Nephron (organoid): ENCODE measurements at regions not wholly inside any gene's neighbourhood (a gene's known extent, or its start where the extent isn't known, plus 50 kb on each side); places are given as distances from the start of the nearest gene placed in this dataset.

Experiments used
- H3K27ac Mint-ChIP-seq, 3 experiments: 2 replicates each; pipeline ENCODE4 v1.8.0; 2020; ENCODE audit warnings: mixed read lengths in 3 of 3, mild to moderate bottlenecking in 2 of 3, moderate library complexity in 1 of 3
- H3K27me3 Mint-ChIP-seq: 2 replicates; pipeline ENCODE4 v1.8.0; 2021; ENCODE audit warnings: low read depth, mild to moderate bottlenecking, moderate library complexity, mixed read lengths
- H3K36me3 Mint-ChIP-seq: 2 replicates; pipeline ENCODE4 v1.8.0; 2020; ENCODE audit warnings: low read depth, mixed read lengths
- H3K4me1 Mint-ChIP-seq: 2 replicates; pipeline ENCODE4 v1.8.0; 2020; ENCODE audit warnings: mixed read lengths
- H3K4me3 Mint-ChIP-seq, 3 experiments: 2 replicates each; pipeline ENCODE4 v1.8.0; 2020; ENCODE audit warnings: mild to moderate bottlenecking in 3 of 3, mixed read lengths in 3 of 3, moderate library complexity in 2 of 3
- H3K9me3 Mint-ChIP-seq: 2 replicates; pipeline ENCODE4 v1.8.0; 2020; ENCODE audit warnings: mixed read lengths
- CTCF ChIP-seq, 3 experiments: fragments of 200-600 bp; sonication (generic); IDR thresholded peaks; one replicate each; pipeline ENCODE4 v1.5.0; 2021; ENCODE audit warnings: antibody characterized with exemption in 3 of 3; ENCODE audit not compliant: unreplicated experiment in 3 of 3

GRCh38 chr10:131841131-131841660, 59.6 kb upstream of the PPP2R2D start:
- H3K4me3 Mint-ChIP-seq = no peak overlapping the region
- no peaks in the 10 kb centered on the region for H3K36me3 Mint-ChIP-seq
- TF ChIP-seq CTCF (IDR thresholded peaks at IDR 0.05; ENCODE audit: unreplicated experiment in 3 of 3) = no peak
- H3K4me1 Mint-ChIP-seq = no peaks in the 10 kb centered on the region
- H3K27ac Mint-ChIP-seq = no peak overlapping the region
- peaks cover 9% of the 10 kb centered on the region for H3K27me3 Mint-ChIP-seq
- H3K9me3 Mint-ChIP-seq = no peaks in the 10 kb centered on the region

GRCh38 chr10:131841661-131842139, 59.1 kb upstream of the PPP2R2D start:
- Mint-ChIP-seq H3K27me3 (peaks cover 9% of the 10 kb centered on the region), H3K4me3 (no peak overlapping the region), H3K4me1 (no peaks in the 10 kb centered on the region), H3K36me3 (no peaks in the 10 kb centered on the region), H3K9me3 (no peaks in the 10 kb centered on the region), H3K27ac (no peak overlapping the region)
- TF ChIP-seq CTCF (IDR thresholded peaks at IDR 0.05; ENCODE audit: unreplicated experiment in 3 of 3) = no peak

- Mint-ChIP-seq H3K36me3 (no peaks in the 10 kb centered on the region), H3K4me1 (no peaks in the 10 kb centered on the region), H3K27me3 (peaks cover 9% of the 10 kb centered on the region), H3K27ac (no peak overlapping the region), H3K9me3 (no peaks in the 10 kb centered on the region), H3K4me3 (no peak overlapping the region)
- no peak for TF ChIP-seq CTCF (IDR thresholded peaks at IDR 0.05; ENCODE audit: unreplicated experiment in 3 of 3)
These were observed 58.3 kb upstream of the PPP2R2D start for GRCh38 chr10:131842351-131843088.

- H3K4me1 Mint-ChIP-seq = no peaks in the 10 kb centered on the region
- no peak overlapping the region for H3K27ac Mint-ChIP-seq
- no peaks in the 10 kb centered on the region for H3K9me3 Mint-ChIP-seq
- no peak overlapping the region for H3K4me3 Mint-ChIP-seq
- no peak for TF ChIP-seq CTCF (IDR thresholded peaks at IDR 0.05; ENCODE audit: unreplicated experiment in 3 of 3)
- no peaks in the 10 kb centered on the region for H3K36me3 Mint-ChIP-seq
- H3K27me3 Mint-ChIP-seq = peaks cover 9% of the 10 kb centered on the region
These were observed 57.7 kb upstream of the PPP2R2D start for GRCh38 chr10:131843089-131843595.

- H3K9me3 Mint-ChIP-seq = no peaks in the 10 kb centered on the region
- no peaks in the 10 kb centered on the region for H3K4me1 Mint-ChIP-seq
- H3K4me3 Mint-ChIP-seq = no peak overlapping the region
- TF ChIP-seq CTCF (IDR thresholded peaks at IDR 0.05; ENCODE audit: unreplicated experiment in 3 of 3) = no peak
- H3K36me3 Mint-ChIP-seq = no peaks in the 10 kb centered on the region
- H3K27me3 Mint-ChIP-seq = peaks cover 9% of the 10 kb centered on the region
- no peak overlapping the region for H3K27ac Mint-ChIP-seq
These were observed 56.9 kb upstream of the PPP2R2D start for GRCh38 chr10:131843881-131844284.
